ENCODE measurements at regions not wholly inside any gene's neighbourhood (a gene's known extent, or its start where the extent isn't known, plus 50 kb on each side); places are given as distances from the start of the nearest gene placed in this dataset.

- TF ChIP-seq PATZ1 (CRISPR knock-in tag; IDR thresholded peaks at IDR 0.05; ENCODE audit: borderline replicate concordance) (no peak), ISL1 (CRISPR knock-in tag; IDR thresholded peaks at IDR 0.05) (no peak), ZFP3 (CRISPR knock-in tag; IDR thresholded peaks at IDR 0.05) (no peak)
Measured at GRCh38 chr1:232153652-232154051, 476.3 kb downstream of the SIPA1L2 start (continued).

GRCh38 chr1:232150770-232151548, 479.0 kb downstream of the SIPA1L2 start:
- no peak for ATAC-seq
- TF ChIP-seq ARNTL (CRISPR knock-in tag; IDR thresholded peaks at IDR 0.05; ENCODE audit: borderline replicate concordance, low read depth) (no peak), PPARA (CRISPR knock-in tag; IDR thresholded peaks at IDR 0.05; ENCODE audit: borderline replicate concordance) (no peak), TCF4 (CRISPR knock-in tag; IDR thresholded peaks at IDR 0.05; ENCODE audit: borderline replicate concordance) (no peak), ESRRG (CRISPR knock-in tag; IDR thresholded peaks at IDR 0.05) (no peak), TSHZ2 (CRISPR knock-in tag; IDR thresholded peaks at IDR 0.05) (no peak), ZNF70 (CRISPR knock-in tag; IDR thresholded peaks at IDR 0.05) (no peak), SNAI2 (CRISPR knock-in tag; IDR thresholded peaks at IDR 0.05) (no peak), ISL1 (CRISPR knock-in tag; IDR thresholded peaks at IDR 0.05) (no peak), RARB (CRISPR knock-in tag; IDR thresholded peaks at IDR 0.05) (no peak), CREB5 (CRISPR knock-in tag; IDR thresholded peaks at IDR 0.05; ENCODE audit: low read depth) (no peak), CSDC2 (CRISPR knock-in tag; IDR thresholded peaks at IDR 0.05) (no peak), OSR1 (CRISPR knock-in tag; IDR thresholded peaks at IDR 0.05) (no peak), ZNF565 (CRISPR knock-in tag; conservative IDR thresholded peaks at IDR 0.05; ENCODE audit: low read depth) (no peak), BACH2 (CRISPR knock-in tag; IDR thresholded peaks at IDR 0.05; ENCODE audit: borderline replicate concordance) (no peak), ZC3H10 (CRISPR knock-in tag; IDR thresholded peaks at IDR 0.05) (no peak), CSRNP3 (CRISPR knock-in tag; IDR thresholded peaks at IDR 0.05) (no peak), ZNF8 (CRISPR knock-in tag; IDR thresholded peaks at IDR 0.05) (no peak)

- TF ChIP-seq BACH2 (CRISPR knock-in tag; IDR thresholded peaks at IDR 0.05; ENCODE audit: borderline replicate concordance) (no peak), RARB (CRISPR knock-in tag; IDR thresholded peaks at IDR 0.05) (no peak), CREB5 (CRISPR knock-in tag; IDR thresholded peaks at IDR 0.05; ENCODE audit: low read depth) (no peak), TSHZ2 (CRISPR knock-in tag; IDR thresholded peaks at IDR 0.05) (no peak)
- peak; percentile 64 for ATAC-seq
Measured at GRCh38 chr1:232149287-232150201, 480.4 kb downstream of the SIPA1L2 start.
